Esophagus muscularis mucosa (tissue), 4 donors: ENCODE measurements at regions not wholly inside any gene's neighbourhood (a gene's known extent, or its start where the extent isn't known, plus 50 kb on each side); places are given as distances from the start of the nearest gene placed in this dataset.

Experiments used
- EP300 ChIP-seq: sonication (generic); formaldehyde crosslinking; IDR thresholded peaks from one replicate; pipeline ENCODE4 v1.6.1; 2017; ENCODE audit warnings: antibody characterized with exemption
- POLR2A ChIP-seq: fragments of 450-650 bp; IDR thresholded peaks from one replicate; pipeline ENCODE4 v1.6.1; 2017; ENCODE audit warnings: antibody characterized with exemption, moderate library complexity, mild to moderate bottlenecking, low read depth
- POLR2AphosphoS5 ChIP-seq, 2 donors: sonication (generic); formaldehyde crosslinking; IDR thresholded peaks; one replicate each; pipeline ENCODE4 v1.6.1; 2017; ENCODE audit warnings: antibody characterized with exemption in 2 of 2
- TF ChIP-seq, protein P1 (sequence below), 3 experiments: fragments of 200-600 bp in 2 of 3; fragments of 450-650 bp in 1 of 3; sonication (generic) in 2 of 3; IDR thresholded peaks; one replicate each; pipeline ENCODE4 v1.5.1; 2017 to 2019; ENCODE audit warnings: antibody characterized with exemption in 3 of 3, mild to moderate bottlenecking in 2 of 3, moderate library complexity in 1 of 3

DNA sequence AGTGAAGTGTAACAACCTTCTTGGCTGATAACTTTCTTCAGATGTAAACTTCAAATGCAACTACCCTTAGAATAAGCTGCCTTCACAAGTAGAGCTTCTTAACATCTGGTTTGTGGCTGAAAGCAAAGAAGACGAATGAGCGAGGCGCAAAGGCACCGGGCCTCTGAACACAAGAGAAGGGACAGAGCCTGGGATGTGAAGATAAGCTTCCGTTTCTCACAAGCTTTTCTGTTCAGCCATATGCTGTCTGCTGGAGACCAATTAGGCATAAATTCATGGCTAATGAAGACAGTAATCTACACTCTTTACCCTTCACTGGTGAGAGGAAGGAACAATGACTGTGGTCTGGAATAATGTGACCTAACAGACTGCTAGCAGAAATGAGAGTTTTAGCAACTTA lies 195.2 kb downstream of the ATXN7L3B start:
- TF ChIP-seq EP300 (no peak), POLR2AphosphoS5 (IDR thresholded peaks at IDR 0.05) (no peak), POLR2A (no peak)
- TF ChIP-seq, protein P1, sequence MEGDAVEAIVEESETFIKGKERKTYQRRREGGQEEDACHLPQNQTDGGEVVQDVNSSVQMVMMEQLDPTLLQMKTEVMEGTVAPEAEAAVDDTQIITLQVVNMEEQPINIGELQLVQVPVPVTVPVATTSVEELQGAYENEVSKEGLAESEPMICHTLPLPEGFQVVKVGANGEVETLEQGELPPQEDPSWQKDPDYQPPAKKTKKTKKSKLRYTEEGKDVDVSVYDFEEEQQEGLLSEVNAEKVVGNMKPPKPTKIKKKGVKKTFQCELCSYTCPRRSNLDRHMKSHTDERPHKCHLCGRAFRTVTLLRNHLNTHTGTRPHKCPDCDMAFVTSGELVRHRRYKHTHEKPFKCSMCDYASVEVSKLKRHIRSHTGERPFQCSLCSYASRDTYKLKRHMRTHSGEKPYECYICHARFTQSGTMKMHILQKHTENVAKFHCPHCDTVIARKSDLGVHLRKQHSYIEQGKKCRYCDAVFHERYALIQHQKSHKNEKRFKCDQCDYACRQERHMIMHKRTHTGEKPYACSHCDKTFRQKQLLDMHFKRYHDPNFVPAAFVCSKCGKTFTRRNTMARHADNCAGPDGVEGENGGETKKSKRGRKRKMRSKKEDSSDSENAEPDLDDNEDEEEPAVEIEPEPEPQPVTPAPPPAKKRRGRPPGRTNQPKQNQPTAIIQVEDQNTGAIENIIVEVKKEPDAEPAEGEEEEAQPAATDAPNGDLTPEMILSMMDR (IDR thresholded peaks at IDR 0.05) = no peak
